ENCODE measurements at regions not wholly inside any gene's neighbourhood (a gene's known extent, or its start where the extent isn't known, plus 50 kb on each side); places are given as distances from the start of the nearest gene placed in this dataset.

- TF ChIP-seq CTCF (IDR thresholded peaks at IDR 0.05) (no peak), POLR2A (IDR thresholded peaks at IDR 0.05) (no peak)
These were observed 463.3 kb upstream of the KLF12 start for GRCh38 chr13:74597526-74597925.

Measured in breast epithelium (tissue), 3 donors.